Naive thymus-derived CD4-positive, alpha-beta T cell (primary cell): ENCODE measurements at regions not wholly inside any gene's neighbourhood (a gene's known extent, or its start where the extent isn't known, plus 50 kb on each side); places are given as distances from the start of the nearest gene placed in this dataset.

Experiments
- ATAC-seq: fragments of 150-1000 bp; cut with Tn5 transposase; 2 replicates; pipeline ENCODE4 v1.10.0; 2021; ENCODE audit warnings: mild to moderate bottlenecking, moderate library complexity
- CTCF ChIA-PET: fragments of 350-600 bp; sonication (Branson Sonifier 250); formaldehyde crosslinking; loops from one replicate; lab custom pipeline; 2021; ENCODE audit warnings: antibody characterized with exemption; lab: Charles Lee
- POLR2A ChIA-PET: fragments of 350-600 bp; sonication (Branson Sonifier 250); formaldehyde crosslinking; loops from one replicate; lab custom pipeline; 2021; ENCODE audit warnings: antibody characterized with exemption, inconsistent platforms; lab: Charles Lee
- DNase-seq, 9 donors: peaks; one replicate each; pipeline versions ENCODE4 v3.0.0 to v3.0.0-alpha.2; 2020 to 2022; ENCODE audit warnings: mixed read lengths in 1 of 9
- H3K27ac ChIP-seq: one replicate; pipeline ENCODE4 v1.7.0; 2013; ENCODE audit warnings: mild to moderate bottlenecking, low read depth, low read length, moderate library complexity
- H3K27me3 ChIP-seq, 2 donors: one replicate each; pipeline ENCODE4 v1.7.0; 2013; ENCODE audit warnings: low read length in 2 of 2, mild to moderate bottlenecking in 2 of 2, moderate library complexity in 2 of 2; ENCODE audit not compliant: control insufficient read depth in 2 of 2, insufficient read depth in 2 of 2
- H3K36me3 ChIP-seq, 3 experiments: 1 replicate in 2 of 3; 2 replicates in 1 of 3; pipeline ENCODE4 v1.7.0; 2013; ENCODE audit warnings: low read length in 3 of 3, mild to moderate bottlenecking in 3 of 3, moderate library complexity in 1 of 3; ENCODE audit not compliant: insufficient read depth in 3 of 3, control insufficient read depth in 2 of 3
- H3K4me1 ChIP-seq, 2 donors: one replicate each; pipeline ENCODE4 v1.7.0; 2013; ENCODE audit warnings: low read length in 2 of 2, mild to moderate bottlenecking in 2 of 2, moderate library complexity in 1 of 2; ENCODE audit not compliant: control insufficient read depth in 2 of 2, insufficient read depth in 2 of 2
- H3K4me3 ChIP-seq: 2 replicates; pipeline ENCODE4 v1.7.0; 2013; ENCODE audit warnings: mild to moderate bottlenecking, low read length
- H3K9me3 ChIP-seq, 3 experiments: 1 replicate in 2 of 3; 2 replicates in 1 of 3; pipeline ENCODE4 v1.7.0; 2013; ENCODE audit warnings: low read length in 3 of 3; ENCODE audit not compliant: control insufficient read depth in 2 of 3
- H3K27ac Mint-ChIP-seq, 9 donors: one replicate each; pipeline ENCODE4 v1.8.0; 2020 to 2022; ENCODE audit warnings: mixed read lengths in 9 of 9, mild to moderate bottlenecking in 8 of 9, moderate library complexity in 5 of 9, inconsistent platforms in 2 of 9
- H3K27me3 Mint-ChIP-seq, 5 donors: one replicate each; pipeline ENCODE4 v1.8.0; 2021 to 2022; ENCODE audit warnings: mixed read lengths in 5 of 5, mild to moderate bottlenecking in 1 of 5
- H3K36me3 Mint-ChIP-seq, 5 donors: one replicate each; pipeline ENCODE4 v1.8.0; 2020 to 2022; ENCODE audit warnings: mixed read lengths in 5 of 5, mild to moderate bottlenecking in 3 of 5, inconsistent platforms in 1 of 5
- H3K4me1 Mint-ChIP-seq, 7 donors: one replicate each; pipeline ENCODE4 v1.8.0; 2020 to 2022; ENCODE audit warnings: mixed read lengths in 7 of 7, mild to moderate bottlenecking in 3 of 7, inconsistent platforms in 1 of 7
- H3K4me3 Mint-ChIP-seq, 10 donors: one replicate each; pipeline ENCODE4 v1.8.0; 2020 to 2022; ENCODE audit warnings: mild to moderate bottlenecking in 10 of 10, mixed read lengths in 10 of 10, moderate library complexity in 6 of 10, inconsistent platforms in 2 of 10
- H3K9me3 Mint-ChIP-seq, 11 donors: one replicate each; pipeline ENCODE4 v1.8.0; 2020 to 2022; ENCODE audit warnings: mixed read lengths in 11 of 11, mild to moderate bottlenecking in 4 of 11, inconsistent platforms in 1 of 11, moderate library complexity in 1 of 11
- intact Hi-C, 2 donors: fragments of 100-400 bp; cut with micrococcal nuclease; formaldehyde crosslinking; loops; one replicate each; pipeline ENCODE4 v1.15.1; 2023

GRCh38 chr14:43901911-43902673 lies 605.0 kb downstream of the FSCB start:
- intact Hi-C loops: no loop called here
- H3K27me3 ChIP-seq: no peaks in the 10 kb centered on the region
- Mint-ChIP-seq H3K9me3 (peaks cover 0 to 6% (median 1%) of the 10 kb centered on the region in 11 donors), H3K36me3 (no peaks in the 10 kb centered on the region), H3K27me3 (no peaks in the 10 kb centered on the region), H3K27ac (no peak overlapping the region), H3K4me3 (no peak overlapping the region), H3K4me1 (no peaks in the 10 kb centered on the region)
- POLR2A ChIA-PET: no interaction called here
- no peak for ATAC-seq
- no peaks in the 10 kb centered on the region for H3K36me3 ChIP-seq
- no peak overlapping the region for H3K27ac ChIP-seq
- H3K9me3 ChIP-seq: no peaks in the 10 kb centered on the region
- no peak for DNase-seq
- CTCF ChIA-PET: no interaction called here
- no peak overlapping the region for H3K4me3 ChIP-seq
- H3K4me1 ChIP-seq: no peaks in the 10 kb centered on the region

DNA sequence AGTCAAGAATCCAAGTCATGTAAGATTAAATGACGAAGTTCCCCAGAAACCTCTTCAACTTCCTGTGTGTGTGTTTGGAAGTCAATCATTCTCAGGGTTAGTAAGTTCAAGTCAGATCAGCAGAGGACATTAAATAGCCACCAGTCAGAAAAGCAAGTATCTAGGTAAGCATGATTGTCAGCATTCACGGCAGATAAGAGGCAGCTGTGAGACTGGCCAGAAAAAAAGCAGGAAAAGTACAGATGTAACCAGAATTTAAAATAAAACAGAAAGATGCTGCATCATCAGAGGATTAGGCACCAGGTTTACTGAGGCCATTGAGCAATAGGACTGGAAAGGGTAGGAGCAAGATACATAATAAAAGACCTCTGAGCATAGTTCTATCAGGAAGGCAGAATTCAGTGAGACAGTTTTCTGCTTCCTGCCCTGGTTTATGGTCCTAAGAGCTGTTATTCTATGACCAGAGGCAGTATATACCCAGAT lies 606.9 kb downstream of the FSCB start:
- Mint-ChIP-seq H3K27me3 (no peaks in the 10 kb centered on the region), H3K27ac (no peak overlapping the region), H3K4me1 (no peaks in the 10 kb centered on the region), H3K36me3 (no peaks in the 10 kb centered on the region), H3K4me3 (no peak overlapping the region), H3K9me3 (peaks cover 0 to 6% (median 0%) of the 10 kb centered on the region in 11 donors)
- CTCF ChIA-PET: no interaction called here
- intact Hi-C loops: no loop called here
- Histone ChIP-seq H3K36me3 (no peaks in the 10 kb centered on the region), H3K27ac (no peak overlapping the region), H3K9me3 (no peaks in the 10 kb centered on the region), H3K4me1 (no peaks in the 10 kb centered on the region), H3K27me3 (no peaks in the 10 kb centered on the region), H3K4me3 (no peak overlapping the region)
- ATAC-seq (no peak), DNase-seq (no peak)
- POLR2A ChIA-PET: no interaction called here

GRCh38 chr14:43898687-43899086 lies 608.4 kb downstream of the FSCB start:
- Histone ChIP-seq H3K27ac (no peak overlapping the region), H3K4me3 (no peak overlapping the region), H3K4me1 (no peaks in the 10 kb centered on the region), H3K27me3 (no peaks in the 10 kb centered on the region), H3K36me3 (no peaks in the 10 kb centered on the region), H3K9me3 (no peaks in the 10 kb centered on the region)
- Mint-ChIP-seq H3K4me1 (no peaks in the 10 kb centered on the region), H3K27me3 (no peaks in the 10 kb centered on the region), H3K36me3 (no peaks in the 10 kb centered on the region), H3K27ac (no peak overlapping the region), H3K9me3 (peaks cover 0 to 6% (median 0%) of the 10 kb centered on the region in 11 donors), H3K4me3 (no peak overlapping the region)
- intact Hi-C loops: no loop called here
- DNase-seq (no peak), ATAC-seq (no peak)
- ChIA-PET CTCF (no interaction called here), POLR2A (no interaction called here)

- Histone ChIP-seq H3K27me3 (no peaks in the 10 kb centered on the region), H3K27ac (no peak overlapping the region), H3K4me1 (no peaks in the 10 kb centered on the region), H3K4me3 (no peak overlapping the region), H3K36me3 (no peaks in the 10 kb centered on the region), H3K9me3 (no peaks in the 10 kb centered on the region)
- H3K4me1 Mint-ChIP-seq: no peaks in the 10 kb centered on the region
- intact Hi-C loops: no loop called here
- no peak overlapping the region for H3K4me3 Mint-ChIP-seq
- no peaks in the 10 kb centered on the region for H3K27me3 Mint-ChIP-seq
- ATAC-seq (no peak), DNase-seq (no peak)
- H3K9me3 Mint-ChIP-seq: peaks cover 0 to 6% (median 0%) of the 10 kb centered on the region in 11 donors
- CTCF ChIA-PET: no interaction called here
- POLR2A ChIA-PET: interaction anchor here (0.8 kb wide), 1 partner anchor 764 kb away, joined by 3 read pairs; no protein-coding TSS in a partner anchor
- no peaks in the 10 kb centered on the region for H3K36me3 Mint-ChIP-seq
- peak overlapping the region in 1 of 9 donors; percentile 43 for H3K27ac Mint-ChIP-seq
Observed at GRCh38 chr14:43896044-43896443, 611.0 kb downstream of the FSCB start.

GRCh38 chr14:43894534-43894933 lies 612.5 kb downstream of the FSCB start:
- Histone ChIP-seq H3K9me3 (no peaks in the 10 kb centered on the region), H3K4me3 (no peak overlapping the region), H3K27ac (no peak overlapping the region), H3K4me1 (no peaks in the 10 kb centered on the region), H3K27me3 (no peaks in the 10 kb centered on the region), H3K36me3 (no peaks in the 10 kb centered on the region)
- POLR2A ChIA-PET: no interaction called here
- Mint-ChIP-seq H3K4me1 (no peaks in the 10 kb centered on the region), H3K9me3 (peaks cover 0 to 5% (median 0%) of the 10 kb centered on the region in 11 donors), H3K27ac (no peak overlapping the region), H3K27me3 (no peaks in the 10 kb centered on the region), H3K36me3 (no peaks in the 10 kb centered on the region), H3K4me3 (no peak overlapping the region)
- intact Hi-C loops: no loop called here
- ATAC-seq: no peak
- CTCF ChIA-PET: no interaction called here
- DNase-seq: no peak

DNA sequence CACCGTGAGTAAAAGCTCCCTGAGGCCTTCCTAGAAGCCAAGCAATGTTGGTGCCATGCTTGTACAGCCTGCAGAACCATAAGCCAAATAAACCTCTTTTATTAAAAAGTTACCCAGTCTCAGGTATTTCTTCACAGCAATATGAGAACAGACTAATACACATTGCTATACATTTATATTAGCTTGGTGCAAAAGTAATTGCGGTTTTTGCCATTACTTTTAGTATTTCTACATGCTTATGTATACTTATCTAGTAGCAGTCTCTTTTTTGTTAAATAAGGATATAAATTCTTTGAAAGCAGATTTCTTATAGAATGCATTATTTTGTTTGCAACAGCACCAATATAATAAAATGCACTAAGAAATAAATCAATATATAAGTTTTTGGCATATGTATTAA lies 619.6 kb downstream of the FSCB start:
- ChIA-PET CTCF (no interaction called here), POLR2A (no interaction called here)
- no peak overlapping the region for H3K27ac Mint-ChIP-seq
- Histone ChIP-seq H3K9me3 (no peaks in the 10 kb centered on the region), H3K36me3 (no peaks in the 10 kb centered on the region), H3K27ac (no peak overlapping the region), H3K4me3 (no peak overlapping the region), H3K27me3 (no peaks in the 10 kb centered on the region), H3K4me1 (no peaks in the 10 kb centered on the region)
- no peak for ATAC-seq
- no peaks in the 10 kb centered on the region for H3K36me3 Mint-ChIP-seq
- intact Hi-C loops: no loop called here
- H3K9me3 Mint-ChIP-seq: peaks cover 0 to 11% (median 1%) of the 10 kb centered on the region in 11 donors
- no peaks in the 10 kb centered on the region for H3K27me3 Mint-ChIP-seq
- no peak for DNase-seq
- H3K4me3 Mint-ChIP-seq: no peak overlapping the region
- no peaks in the 10 kb centered on the region for H3K4me1 Mint-ChIP-seq

DNA sequence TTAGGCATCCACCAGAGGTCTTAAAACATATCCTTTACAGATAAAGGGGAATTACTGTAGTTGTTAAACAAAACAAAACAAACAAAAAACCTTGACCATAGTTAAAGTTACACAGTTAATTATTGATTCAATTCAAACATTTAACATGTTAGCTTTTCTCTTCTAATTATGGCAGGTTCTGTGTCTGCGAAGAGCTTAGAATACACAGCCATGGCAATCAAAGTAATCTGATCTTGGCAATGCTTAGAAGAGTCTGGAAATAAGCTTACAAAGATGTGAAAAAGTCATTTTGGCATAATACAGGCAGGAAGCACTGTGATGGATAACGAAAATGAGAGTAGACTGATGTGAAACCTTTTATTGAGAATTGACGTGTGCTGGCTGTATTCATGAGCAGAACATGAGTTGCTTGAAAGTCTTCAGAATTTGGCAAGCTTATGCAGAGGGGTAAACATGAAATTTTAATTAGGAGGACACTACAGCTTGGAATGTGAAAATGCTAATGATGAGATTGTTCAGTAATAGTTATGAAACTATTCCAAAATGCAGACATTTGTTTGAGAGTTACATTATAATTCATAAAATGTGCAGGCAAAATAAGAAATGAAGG lies 629.6 kb downstream of the FSCB start:
- intact Hi-C loops: no loop called here
- ATAC-seq (no peak), DNase-seq (no peak)
- ChIA-PET CTCF (no interaction called here), POLR2A (no interaction called here)
- H3K4me3 Mint-ChIP-seq: no peak overlapping the region
- no peaks in the 10 kb centered on the region for H3K27me3 Mint-ChIP-seq
- H3K36me3 ChIP-seq: no peaks in the 10 kb centered on the region
- H3K4me1 Mint-ChIP-seq: no peaks in the 10 kb centered on the region
- H3K36me3 Mint-ChIP-seq: no peaks in the 10 kb centered on the region
- no peak overlapping the region for H3K27ac ChIP-seq
- H3K27ac Mint-ChIP-seq: no peak overlapping the region
- no peaks in the 10 kb centered on the region for H3K27me3 ChIP-seq
- H3K9me3 Mint-ChIP-seq: peaks cover 0 to 4% (median under 1%) of the 10 kb centered on the region in 11 donors
- H3K4me1 ChIP-seq: no peaks in the 10 kb centered on the region
- no peak overlapping the region for H3K4me3 ChIP-seq
- no peaks in the 10 kb centered on the region for H3K9me3 ChIP-seq
